SK-N-SH (cell line): ENCODE measurements at regions not wholly inside any gene's neighbourhood (a gene's known extent, or its start where the extent isn't known, plus 50 kb on each side); places are given as distances from the start of the nearest gene placed in this dataset.

Experiments
- CTCF ChIA-PET: fragments of 300-600, 350-600 bp; formaldehyde crosslinking; extraction: SDS; loops from one replicate; lab custom pipeline; 2021; lab: Yijun Ruan, JAX
- POLR2A ChIA-PET: fragments of 350-600 bp; sonication (Branson Sonifier 250); formaldehyde crosslinking; extraction: SDS; loops from one replicate; lab custom pipeline; 2020; ENCODE audit warnings: antibody characterized with exemption, inconsistent platforms; lab: Yijun Ruan, JAX
- DNase-seq: peaks from one replicate; pipeline ENCODE4 v3.0.0; 2012
- H2AFZ ChIP-seq: fragments of 200-600 bp; sonication (generic); 2 replicates; pipeline ENCODE4 v1.8.1; 2016; ENCODE audit warnings: antibody characterized with exemption, mild to moderate bottlenecking, low read depth
- H3F3A ChIP-seq: fragments of 200-600 bp; sonication (generic); replicated peaks from 2 replicates; pipeline ENCODE3; 2016; ENCODE audit warnings: antibody characterized with exemption, mild to moderate bottlenecking; ENCODE audit not compliant: insufficient read depth
- H3K27ac ChIP-seq, 2 experiments: fragments of 200-500 bp in 1 of 2; fragments of 200-600 bp in 1 of 2; sonication (Bioruptor generic) in 1 of 2; sonication (generic), shearing (Covaris generic) in 1 of 2; 2 replicates each; pipeline versions ENCODE4 v1.5.1 to v1.6.1; 2014 to 2016; ENCODE audit warnings: low read depth in 2 of 2, inconsistent platforms in 1 of 2, low read length in 1 of 2, mild to moderate bottlenecking in 1 of 2, mixed read lengths in 1 of 2
- H3K27me3 ChIP-seq: fragments of 200-600 bp; sonication (generic), shearing (Covaris generic); 2 replicates; pipeline ENCODE4 v1.6.1; 2016; ENCODE audit warnings: mixed run types; ENCODE audit not compliant: insufficient read depth
- H3K36me3 ChIP-seq, 2 experiments: fragments of 200-500 bp in 1 of 2; fragments of 200-600 bp in 1 of 2; sonication (Bioruptor generic) in 1 of 2; sonication (generic) in 1 of 2; replicated peaks in 1 of 2; 2 replicates each; pipeline versions ENCODE3 to v1.5.1; 2014 to 2016; ENCODE audit warnings: low read length in 1 of 2, mild to moderate bottlenecking in 1 of 2; ENCODE audit not compliant: insufficient read depth in 2 of 2, control insufficient read depth in 1 of 2
- H3K4me1 ChIP-seq, 2 experiments: fragments of 200-500 bp in 1 of 2; fragments of 200-600 bp in 1 of 2; sonication (Bioruptor generic) in 1 of 2; sonication (generic), shearing (Covaris generic) in 1 of 2; 2 replicates each; pipeline versions ENCODE4 v1.5.1 to v1.6.1; 2014 to 2016; ENCODE audit warnings: low read depth in 1 of 2, low read length in 1 of 2, mixed run types in 1 of 2; ENCODE audit not compliant: insufficient read depth in 2 of 2, control insufficient read depth in 1 of 2
- H3K4me2 ChIP-seq: fragments of 200-600 bp; sonication (generic), shearing (Covaris generic); 2 replicates; pipeline ENCODE4 v1.6.1; 2017; ENCODE audit warnings: mixed run types
- H3K4me3 ChIP-seq, 2 experiments: fragments of 200-500 bp in 1 of 2; fragments of 200-600 bp in 1 of 2; sonication (Bioruptor generic) in 1 of 2; sonication (generic), shearing (Covaris generic) in 1 of 2; 2 replicates each; pipeline versions ENCODE4 v1.5.1 to v1.8.1; 2014 to 2016; ENCODE audit warnings: low read depth in 2 of 2, inconsistent platforms in 1 of 2, low read length in 1 of 2, mild to moderate bottlenecking in 1 of 2, mixed read lengths in 1 of 2, moderate library complexity in 1 of 2
- H3K79me2 ChIP-seq: fragments of 200-600 bp; sonication (generic); 2 replicates; pipeline ENCODE4 v1.8.1; 2017; ENCODE audit warnings: mild to moderate bottlenecking; ENCODE audit not compliant: insufficient read depth
- H3K9ac ChIP-seq: fragments of 200-600 bp; sonication (generic); 2 replicates; pipeline ENCODE4 v1.6.1; 2017; ENCODE audit warnings: mixed run types
- H3K9me2 ChIP-seq: fragments of 200-600 bp; sonication (generic); 2 replicates; pipeline ENCODE4 v1.6.1; 2017; ENCODE audit warnings: mixed run types
- H3K9me3 ChIP-seq: fragments of 200-600 bp; sonication (generic); 2 replicates; pipeline ENCODE4 v1.6.1; 2017; ENCODE audit warnings: mixed run types, mild to moderate bottlenecking, moderate library complexity
- H4K20me1 ChIP-seq: fragments of 200-600 bp; sonication (generic); 2 replicates; pipeline ENCODE4 v1.6.1; 2017; ENCODE audit warnings: mild to moderate bottlenecking, mixed run types; ENCODE audit not compliant: insufficient read depth
- EP300 ChIP-seq, 2 experiments: IDR thresholded peaks; 2 replicates each; pipeline versions ENCODE4 v1.4.0 to v1.6.1; 2012; ENCODE audit warnings: borderline replicate concordance in 1 of 2, low read depth in 1 of 2, low read length in 1 of 2
- EZH2phosphoT487 ChIP-seq: fragments of 200-600 bp; sonication (generic); IDR thresholded peaks from 2 replicates; pipeline ENCODE4 v1.6.1; 2017; ENCODE audit warnings: low read depth, mixed run types, mild to moderate bottlenecking, antibody characterized with exemption, moderate library complexity, borderline replicate concordance
- FOXM1 ChIP-seq: IDR thresholded peaks from 2 replicates; pipeline ENCODE4 v1.4.0; 2012; ENCODE audit warnings: low read depth, mild to moderate bottlenecking
- GATA2 ChIP-seq: sonication (generic); formaldehyde crosslinking; IDR thresholded peaks from 2 replicates; pipeline ENCODE4 v1.5.0; 2020; ENCODE audit warnings: mild to moderate bottlenecking, missing genetic modification reagents
- MEF2A ChIP-seq: IDR thresholded peaks from 2 replicates; pipeline ENCODE4 v1.4.0; 2012; ENCODE audit warnings: low read depth, borderline replicate concordance
- RCOR1 ChIP-seq: fragments of 150-350 bp; IDR thresholded peaks from 2 replicates; pipeline ENCODE4 v1.6.1; 2017; ENCODE audit warnings: antibody characterized with exemption, low read length
- TCF12 ChIP-seq: IDR thresholded peaks from 2 replicates; pipeline ENCODE4 v1.4.0; 2012
- YY1 ChIP-seq: IDR thresholded peaks from 2 replicates; pipeline ENCODE4 v1.4.0; 2012; ENCODE audit warnings: low read depth, mild to moderate bottlenecking
- WGBS: methylation state at CpG from one replicate; pipeline ENCODE4 v1.1.6; 2017; ENCODE audit warnings: low lambda C conversion rate; 5-methylcytosine and 5-hydroxymethylcytosine counted together
- TF ChIP-seq, protein P1 (sequence below): IDR thresholded peaks from 2 replicates; pipeline ENCODE4 v1.4.0; 2012; ENCODE audit warnings: low read depth
- TF ChIP-seq, protein P2 (sequence below): fragments of 150-350 bp; IDR thresholded peaks from 2 replicates; pipeline ENCODE4 v1.6.1; 2016; ENCODE audit warnings: mild to moderate bottlenecking, low read depth, low read length
- TF ChIP-seq, protein P3 (sequence below): IDR thresholded peaks from 2 replicates; pipeline ENCODE4 v1.6.1; 2012; ENCODE audit warnings: mild to moderate bottlenecking, low read depth, low read length, moderate library complexity
- TF ChIP-seq, protein P4 (sequence below): fragments of 200-600 bp; sonication (generic); IDR thresholded peaks from 2 replicates; pipeline ENCODE4 v1.6.1; 2017; ENCODE audit warnings: antibody characterized with exemption, mild to moderate bottlenecking, moderate library complexity

DNA sequence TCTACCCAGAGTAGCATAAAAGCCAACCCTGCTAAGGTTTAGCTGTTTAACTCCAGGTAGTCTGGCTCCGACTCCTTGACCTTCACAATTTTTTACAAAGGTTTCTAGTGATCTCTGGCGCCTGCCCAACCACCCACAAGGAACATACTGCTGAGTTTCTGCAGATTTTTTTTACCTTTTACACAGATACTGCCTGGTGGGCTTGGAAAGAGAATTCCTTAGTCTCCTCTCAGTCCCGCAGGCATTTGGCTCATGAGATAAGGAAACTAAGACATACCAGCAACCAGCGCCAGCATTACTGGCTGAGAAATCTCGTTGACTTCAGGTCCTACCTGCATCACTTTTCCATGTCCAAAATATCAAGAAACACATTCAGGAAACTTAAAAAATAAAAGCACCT, 51.1 kb upstream of the LYZL1 start:
- TF ChIP-seq, protein P1, sequence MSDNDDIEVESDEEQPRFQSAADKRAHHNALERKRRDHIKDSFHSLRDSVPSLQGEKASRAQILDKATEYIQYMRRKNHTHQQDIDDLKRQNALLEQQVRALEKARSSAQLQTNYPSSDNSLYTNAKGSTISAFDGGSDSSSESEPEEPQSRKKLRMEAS, result no peak
- TF ChIP-seq GATA2 (CRISPR knock-in tag), result no peak
- TF ChIP-seq MEF2A, result no peak
- no peak for TF ChIP-seq YY1
- TF ChIP-seq, protein P2, sequence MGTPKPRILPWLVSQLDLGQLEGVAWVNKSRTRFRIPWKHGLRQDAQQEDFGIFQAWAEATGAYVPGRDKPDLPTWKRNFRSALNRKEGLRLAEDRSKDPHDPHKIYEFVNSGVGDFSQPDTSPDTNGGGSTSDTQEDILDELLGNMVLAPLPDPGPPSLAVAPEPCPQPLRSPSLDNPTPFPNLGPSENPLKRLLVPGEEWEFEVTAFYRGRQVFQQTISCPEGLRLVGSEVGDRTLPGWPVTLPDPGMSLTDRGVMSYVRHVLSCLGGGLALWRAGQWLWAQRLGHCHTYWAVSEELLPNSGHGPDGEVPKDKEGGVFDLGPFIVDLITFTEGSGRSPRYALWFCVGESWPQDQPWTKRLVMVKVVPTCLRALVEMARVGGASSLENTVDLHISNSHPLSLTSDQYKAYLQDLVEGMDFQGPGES, result no peak
- TF ChIP-seq, protein P3, sequence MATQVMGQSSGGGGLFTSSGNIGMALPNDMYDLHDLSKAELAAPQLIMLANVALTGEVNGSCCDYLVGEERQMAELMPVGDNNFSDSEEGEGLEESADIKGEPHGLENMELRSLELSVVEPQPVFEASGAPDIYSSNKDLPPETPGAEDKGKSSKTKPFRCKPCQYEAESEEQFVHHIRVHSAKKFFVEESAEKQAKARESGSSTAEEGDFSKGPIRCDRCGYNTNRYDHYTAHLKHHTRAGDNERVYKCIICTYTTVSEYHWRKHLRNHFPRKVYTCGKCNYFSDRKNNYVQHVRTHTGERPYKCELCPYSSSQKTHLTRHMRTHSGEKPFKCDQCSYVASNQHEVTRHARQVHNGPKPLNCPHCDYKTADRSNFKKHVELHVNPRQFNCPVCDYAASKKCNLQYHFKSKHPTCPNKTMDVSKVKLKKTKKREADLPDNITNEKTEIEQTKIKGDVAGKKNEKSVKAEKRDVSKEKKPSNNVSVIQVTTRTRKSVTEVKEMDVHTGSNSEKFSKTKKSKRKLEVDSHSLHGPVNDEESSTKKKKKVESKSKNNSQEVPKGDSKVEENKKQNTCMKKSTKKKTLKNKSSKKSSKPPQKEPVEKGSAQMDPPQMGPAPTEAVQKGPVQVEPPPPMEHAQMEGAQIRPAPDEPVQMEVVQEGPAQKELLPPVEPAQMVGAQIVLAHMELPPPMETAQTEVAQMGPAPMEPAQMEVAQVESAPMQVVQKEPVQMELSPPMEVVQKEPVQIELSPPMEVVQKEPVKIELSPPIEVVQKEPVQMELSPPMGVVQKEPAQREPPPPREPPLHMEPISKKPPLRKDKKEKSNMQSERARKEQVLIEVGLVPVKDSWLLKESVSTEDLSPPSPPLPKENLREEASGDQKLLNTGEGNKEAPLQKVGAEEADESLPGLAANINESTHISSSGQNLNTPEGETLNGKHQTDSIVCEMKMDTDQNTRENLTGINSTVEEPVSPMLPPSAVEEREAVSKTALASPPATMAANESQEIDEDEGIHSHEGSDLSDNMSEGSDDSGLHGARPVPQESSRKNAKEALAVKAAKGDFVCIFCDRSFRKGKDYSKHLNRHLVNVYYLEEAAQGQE, result no peak
- Histone ChIP-seq H3K9ac (no peak overlapping the region), H2AFZ (no peak overlapping the region), H3K27ac (no peak overlapping the region), H3K9me2 (no peaks in the 10 kb centered on the region), H3K4me2 (no peak overlapping the region), H3K36me3 (no peaks in the 10 kb centered on the region), H3K9me3 (no peaks in the 10 kb centered on the region), H3K27me3 (no peaks in the 10 kb centered on the region), H3K79me2 (no peaks in the 10 kb centered on the region), H3K4me3 (no peak overlapping the region), H3F3A (no peaks in the 10 kb centered on the region), H4K20me1 (no peaks in the 10 kb centered on the region), H3K4me1 (peaks cover 0 to 5% of the 10 kb centered on the region in 2 experiments; a peak in 1 of 4 replicates)
- no peak for DNase-seq
- POLR2A ChIA-PET, result no interaction called here
- CTCF ChIA-PET, result no interaction called here
- WGBS, result 77% methylated on average over 5 of the region's 5 CpGs

DNA sequence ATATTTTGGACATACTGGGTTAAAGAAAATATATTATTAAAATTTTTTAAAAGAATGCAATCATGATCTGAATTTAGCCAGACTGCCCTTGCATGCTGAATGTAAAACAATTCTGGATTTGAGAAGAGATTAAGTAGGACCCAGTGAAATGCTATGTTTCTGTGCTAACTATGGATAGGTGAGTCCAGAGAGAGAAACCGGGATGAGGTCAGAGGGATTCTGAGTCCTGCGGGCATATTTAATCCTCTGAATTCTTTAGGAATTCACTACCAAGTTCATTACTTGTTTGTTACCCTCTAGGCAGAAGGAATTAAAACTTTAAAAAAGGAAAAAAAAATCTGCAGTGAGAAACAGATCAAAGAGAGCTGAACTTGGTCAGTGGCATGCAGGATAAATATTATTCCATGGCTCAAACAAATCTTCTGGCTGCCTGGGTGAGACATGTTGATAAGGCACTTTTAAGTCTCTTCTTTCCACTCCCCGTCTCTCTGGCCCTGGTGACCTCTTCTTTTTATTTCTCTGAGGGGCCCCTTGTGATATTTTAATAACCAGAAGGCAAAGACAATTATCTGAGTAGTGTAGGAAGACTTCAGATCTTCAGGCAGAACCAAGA, 50.2 kb upstream of the LYZL1 start:
- Histone ChIP-seq H3F3A (no peaks in the 10 kb centered on the region), H3K36me3 (no peaks in the 10 kb centered on the region), H3K9me3 (no peaks in the 10 kb centered on the region), H3K9ac (no peak overlapping the region), H3K4me3 (no peak overlapping the region), H3K27ac (no peak overlapping the region), H3K79me2 (no peaks in the 10 kb centered on the region), H2AFZ (no peak overlapping the region), H3K9me2 (no peaks in the 10 kb centered on the region), H3K4me1 (peaks cover 0 to 5% of the 10 kb centered on the region in 2 experiments; a peak in 1 of 4 replicates), H3K4me2 (no peak overlapping the region), H3K27me3 (no peaks in the 10 kb centered on the region), H4K20me1 (no peaks in the 10 kb centered on the region)
- 59% methylated on average over 3 of the region's 3 CpGs for WGBS
- POLR2A ChIA-PET, result no interaction called here
- DNase-seq, result no peak
- CTCF ChIA-PET, result interaction anchor here (0.6 to 3.2 kb wide), 4 partner anchors 67 to 575 kb away, joined by 3 to 14 read pairs (median 5); no protein-coding TSS in a partner anchor
- TF ChIP-seq GATA2 (CRISPR knock-in tag), result no peak
- no peak for TF ChIP-seq EP300 (IDR thresholded peaks at IDR 0.05; ENCODE audit: borderline replicate concordance in 1 of 2, low read depth in 1 of 2, low read length in 1 of 2)
- TF ChIP-seq, protein P1, result no peak
- no peak for TF ChIP-seq RCOR1
- no peak for TF ChIP-seq EZH2phosphoT487
- TF ChIP-seq MEF2A, result no peak
- TF ChIP-seq, protein P4, sequence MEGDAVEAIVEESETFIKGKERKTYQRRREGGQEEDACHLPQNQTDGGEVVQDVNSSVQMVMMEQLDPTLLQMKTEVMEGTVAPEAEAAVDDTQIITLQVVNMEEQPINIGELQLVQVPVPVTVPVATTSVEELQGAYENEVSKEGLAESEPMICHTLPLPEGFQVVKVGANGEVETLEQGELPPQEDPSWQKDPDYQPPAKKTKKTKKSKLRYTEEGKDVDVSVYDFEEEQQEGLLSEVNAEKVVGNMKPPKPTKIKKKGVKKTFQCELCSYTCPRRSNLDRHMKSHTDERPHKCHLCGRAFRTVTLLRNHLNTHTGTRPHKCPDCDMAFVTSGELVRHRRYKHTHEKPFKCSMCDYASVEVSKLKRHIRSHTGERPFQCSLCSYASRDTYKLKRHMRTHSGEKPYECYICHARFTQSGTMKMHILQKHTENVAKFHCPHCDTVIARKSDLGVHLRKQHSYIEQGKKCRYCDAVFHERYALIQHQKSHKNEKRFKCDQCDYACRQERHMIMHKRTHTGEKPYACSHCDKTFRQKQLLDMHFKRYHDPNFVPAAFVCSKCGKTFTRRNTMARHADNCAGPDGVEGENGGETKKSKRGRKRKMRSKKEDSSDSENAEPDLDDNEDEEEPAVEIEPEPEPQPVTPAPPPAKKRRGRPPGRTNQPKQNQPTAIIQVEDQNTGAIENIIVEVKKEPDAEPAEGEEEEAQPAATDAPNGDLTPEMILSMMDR, result no peak
- no peak for TF ChIP-seq TCF12
- no peak for TF ChIP-seq FOXM1
